GM23338 (cell line): ENCODE measurements at regions not wholly inside any gene's neighbourhood (a gene's known extent, or its start where the extent isn't known, plus 50 kb on each side); places are given as distances from the start of the nearest gene placed in this dataset.

Source experiments
- ATAC-seq: fragments of 200-7000 bp; cut with Tn5 transposase; 3 replicates; pipeline ENCODE4 v1.9.1; 2020
- DNase-seq: peaks from one replicate; pipeline ENCODE4 v3.0.0-alpha.2; 2015; ENCODE audit warnings: low spot score
- H2AFZ ChIP-seq: fragments of 200-600 bp; sonication (generic); 2 replicates; pipeline ENCODE4 v1.8.0; 2016; ENCODE audit warnings: antibody characterized with exemption, mild to moderate bottlenecking, moderate library complexity
- H3F3A ChIP-seq: fragments of 200-600 bp; sonication (generic); replicated peaks from 2 replicates; pipeline ENCODE4 v1.8.0; 2017; ENCODE audit warnings: antibody characterized with exemption, mixed run types, low read depth
- H3K27ac ChIP-seq: fragments of 200-600 bp; sonication (generic); 2 replicates; pipeline ENCODE4 v1.6.1; 2016; ENCODE audit warnings: low read depth
- H3K27me3 ChIP-seq: fragments of 200-600 bp; sonication (generic); 2 replicates; pipeline ENCODE4 v1.8.0; 2016; ENCODE audit warnings: mild to moderate bottlenecking, mixed run types, moderate library complexity; ENCODE audit not compliant: insufficient read depth
- H3K36me3 ChIP-seq: fragments of 200-600 bp; sonication (generic); 2 replicates; pipeline ENCODE4 v1.8.0; 2016; ENCODE audit warnings: mild to moderate bottlenecking; ENCODE audit not compliant: insufficient read depth
- H3K4me1 ChIP-seq: fragments of 200-600 bp; sonication (generic); 2 replicates; pipeline ENCODE4 v1.8.0; 2016; ENCODE audit warnings: mild to moderate bottlenecking, moderate library complexity; ENCODE audit not compliant: insufficient read depth
- H3K4me2 ChIP-seq: fragments of 200-600 bp; sonication (generic); 2 replicates; pipeline ENCODE4 v1.7.1; 2017; ENCODE audit warnings: mixed run types
- H3K4me3 ChIP-seq: fragments of 200-600 bp; sonication (generic); 2 replicates; pipeline ENCODE4 v1.6.1; 2016; ENCODE audit warnings: mixed run types
- H3K79me2 ChIP-seq: fragments of 200-600 bp; sonication (generic); replicated peaks from 2 replicates; pipeline ENCODE4 v1.8.0; 2017; ENCODE audit warnings: mild to moderate bottlenecking; ENCODE audit not compliant: insufficient read depth
- H3K9me2 ChIP-seq: fragments of 200-600 bp; sonication (generic); 2 replicates; pipeline ENCODE4 v1.8.0; 2017; ENCODE audit not compliant: insufficient read depth
- H4K20me1 ChIP-seq: fragments of 200-600 bp; sonication (generic); replicated peaks from 2 replicates; pipeline ENCODE4 v1.8.0; 2017; ENCODE audit warnings: mild to moderate bottlenecking; ENCODE audit not compliant: insufficient read depth
- H3K27ac Mint-ChIP-seq: 2 replicates; pipeline ENCODE4 v1.8.0; 2020; ENCODE audit warnings: inconsistent platforms, mild to moderate bottlenecking, moderate library complexity, mixed read lengths
- H3K27me3 Mint-ChIP-seq: 3 replicates; pipeline ENCODE4 v1.8.0; 2022; ENCODE audit warnings: low read depth, mild to moderate bottlenecking, moderate library complexity, mixed read lengths, inconsistent platforms; ENCODE audit not compliant: insufficient read depth, poor library complexity
- H3K36me3 Mint-ChIP-seq: 3 replicates; pipeline ENCODE4 v1.8.0; 2021; ENCODE audit warnings: low read depth, mild to moderate bottlenecking, inconsistent platforms, moderate library complexity, mixed read lengths
- H3K4me1 Mint-ChIP-seq: 3 replicates; pipeline ENCODE4 v1.8.0; 2020; ENCODE audit warnings: mild to moderate bottlenecking, inconsistent platforms, mixed read lengths
- H3K4me3 Mint-ChIP-seq: 3 replicates; pipeline ENCODE4 v1.8.0; 2021; ENCODE audit warnings: moderate library complexity, mild to moderate bottlenecking, inconsistent platforms, mixed read lengths
- H3K9me3 Mint-ChIP-seq: 3 replicates; pipeline ENCODE4 v1.8.0; 2020; ENCODE audit warnings: moderate library complexity, mild to moderate bottlenecking, inconsistent platforms, mixed read lengths
- CREB1 ChIP-seq: fragments of 250-450 bp; sonication (Bioruptor Pico); IDR thresholded peaks from 2 replicates; pipeline ENCODE4 v1.5.0; 2020; ENCODE audit warnings: low read depth, mild to moderate bottlenecking, moderate library complexity
- NANOG ChIP-seq: IDR thresholded peaks from 2 replicates; pipeline ENCODE4 v1.6.1; 2016; ENCODE audit warnings: antibody characterized with exemption, borderline replicate concordance
- POLR2AphosphoS5 ChIP-seq: IDR thresholded peaks from 2 replicates; pipeline ENCODE4 v1.6.1; 2016; ENCODE audit warnings: antibody characterized with exemption, low read depth
- STAT1 ChIP-seq: IDR thresholded peaks from one replicate; pipeline ENCODE4 v1.6.1; 2016; ENCODE audit warnings: antibody characterized with exemption; ENCODE audit not compliant: unreplicated experiment
- ZNF114 ChIP-seq: fragments of 250-450 bp; sonication (Bioruptor Pico); IDR thresholded peaks from 2 replicates; pipeline ENCODE4 v1.5.0; 2020; ENCODE audit warnings: mild to moderate bottlenecking, moderate library complexity
- TF ChIP-seq, protein P1 (sequence below): fragments of 250-450 bp; sonication (Bioruptor Pico); IDR thresholded peaks from 2 replicates; pipeline ENCODE4 v1.5.0; 2020; ENCODE audit warnings: mild to moderate bottlenecking, moderate library complexity
- TF ChIP-seq, protein P2 (sequence below): IDR thresholded peaks from one replicate; pipeline ENCODE4 v1.6.1; 2018; ENCODE audit warnings: antibody characterized with exemption; ENCODE audit not compliant: unreplicated experiment
- TF ChIP-seq, protein P3 (sequence below), 2 experiments: fragments of 200-600 bp in 1 of 2; sonication (generic) in 1 of 2; conservative IDR thresholded peaks; 2 replicates each; pipeline versions ENCODE4 v1.5.1 to v1.6.1; 2016 to 2017; ENCODE audit warnings: antibody characterized with exemption in 2 of 2, low read depth in 2 of 2, mild to moderate bottlenecking in 2 of 2, moderate library complexity in 1 of 2

DNA sequence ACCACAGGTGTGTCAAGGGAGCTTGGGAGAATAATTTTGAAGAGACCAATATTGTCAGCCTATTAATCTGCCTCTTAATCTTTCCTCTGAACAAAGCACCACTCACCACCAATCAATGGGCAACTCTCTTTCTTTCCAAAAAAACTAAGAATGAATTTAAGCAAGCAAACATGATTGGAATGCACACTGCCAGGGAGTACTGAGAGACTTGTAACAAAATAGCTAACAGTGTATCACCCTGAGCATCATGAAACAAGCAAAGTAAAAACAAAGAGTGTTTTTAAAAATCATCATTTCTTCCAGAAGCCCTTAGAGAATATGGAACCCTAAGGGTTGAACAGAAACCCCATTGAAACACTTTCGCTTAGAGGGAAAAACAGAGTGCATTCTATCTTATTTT, 299.7 kb downstream of the DSEL start (continued):
- TF ChIP-seq, protein P1, sequence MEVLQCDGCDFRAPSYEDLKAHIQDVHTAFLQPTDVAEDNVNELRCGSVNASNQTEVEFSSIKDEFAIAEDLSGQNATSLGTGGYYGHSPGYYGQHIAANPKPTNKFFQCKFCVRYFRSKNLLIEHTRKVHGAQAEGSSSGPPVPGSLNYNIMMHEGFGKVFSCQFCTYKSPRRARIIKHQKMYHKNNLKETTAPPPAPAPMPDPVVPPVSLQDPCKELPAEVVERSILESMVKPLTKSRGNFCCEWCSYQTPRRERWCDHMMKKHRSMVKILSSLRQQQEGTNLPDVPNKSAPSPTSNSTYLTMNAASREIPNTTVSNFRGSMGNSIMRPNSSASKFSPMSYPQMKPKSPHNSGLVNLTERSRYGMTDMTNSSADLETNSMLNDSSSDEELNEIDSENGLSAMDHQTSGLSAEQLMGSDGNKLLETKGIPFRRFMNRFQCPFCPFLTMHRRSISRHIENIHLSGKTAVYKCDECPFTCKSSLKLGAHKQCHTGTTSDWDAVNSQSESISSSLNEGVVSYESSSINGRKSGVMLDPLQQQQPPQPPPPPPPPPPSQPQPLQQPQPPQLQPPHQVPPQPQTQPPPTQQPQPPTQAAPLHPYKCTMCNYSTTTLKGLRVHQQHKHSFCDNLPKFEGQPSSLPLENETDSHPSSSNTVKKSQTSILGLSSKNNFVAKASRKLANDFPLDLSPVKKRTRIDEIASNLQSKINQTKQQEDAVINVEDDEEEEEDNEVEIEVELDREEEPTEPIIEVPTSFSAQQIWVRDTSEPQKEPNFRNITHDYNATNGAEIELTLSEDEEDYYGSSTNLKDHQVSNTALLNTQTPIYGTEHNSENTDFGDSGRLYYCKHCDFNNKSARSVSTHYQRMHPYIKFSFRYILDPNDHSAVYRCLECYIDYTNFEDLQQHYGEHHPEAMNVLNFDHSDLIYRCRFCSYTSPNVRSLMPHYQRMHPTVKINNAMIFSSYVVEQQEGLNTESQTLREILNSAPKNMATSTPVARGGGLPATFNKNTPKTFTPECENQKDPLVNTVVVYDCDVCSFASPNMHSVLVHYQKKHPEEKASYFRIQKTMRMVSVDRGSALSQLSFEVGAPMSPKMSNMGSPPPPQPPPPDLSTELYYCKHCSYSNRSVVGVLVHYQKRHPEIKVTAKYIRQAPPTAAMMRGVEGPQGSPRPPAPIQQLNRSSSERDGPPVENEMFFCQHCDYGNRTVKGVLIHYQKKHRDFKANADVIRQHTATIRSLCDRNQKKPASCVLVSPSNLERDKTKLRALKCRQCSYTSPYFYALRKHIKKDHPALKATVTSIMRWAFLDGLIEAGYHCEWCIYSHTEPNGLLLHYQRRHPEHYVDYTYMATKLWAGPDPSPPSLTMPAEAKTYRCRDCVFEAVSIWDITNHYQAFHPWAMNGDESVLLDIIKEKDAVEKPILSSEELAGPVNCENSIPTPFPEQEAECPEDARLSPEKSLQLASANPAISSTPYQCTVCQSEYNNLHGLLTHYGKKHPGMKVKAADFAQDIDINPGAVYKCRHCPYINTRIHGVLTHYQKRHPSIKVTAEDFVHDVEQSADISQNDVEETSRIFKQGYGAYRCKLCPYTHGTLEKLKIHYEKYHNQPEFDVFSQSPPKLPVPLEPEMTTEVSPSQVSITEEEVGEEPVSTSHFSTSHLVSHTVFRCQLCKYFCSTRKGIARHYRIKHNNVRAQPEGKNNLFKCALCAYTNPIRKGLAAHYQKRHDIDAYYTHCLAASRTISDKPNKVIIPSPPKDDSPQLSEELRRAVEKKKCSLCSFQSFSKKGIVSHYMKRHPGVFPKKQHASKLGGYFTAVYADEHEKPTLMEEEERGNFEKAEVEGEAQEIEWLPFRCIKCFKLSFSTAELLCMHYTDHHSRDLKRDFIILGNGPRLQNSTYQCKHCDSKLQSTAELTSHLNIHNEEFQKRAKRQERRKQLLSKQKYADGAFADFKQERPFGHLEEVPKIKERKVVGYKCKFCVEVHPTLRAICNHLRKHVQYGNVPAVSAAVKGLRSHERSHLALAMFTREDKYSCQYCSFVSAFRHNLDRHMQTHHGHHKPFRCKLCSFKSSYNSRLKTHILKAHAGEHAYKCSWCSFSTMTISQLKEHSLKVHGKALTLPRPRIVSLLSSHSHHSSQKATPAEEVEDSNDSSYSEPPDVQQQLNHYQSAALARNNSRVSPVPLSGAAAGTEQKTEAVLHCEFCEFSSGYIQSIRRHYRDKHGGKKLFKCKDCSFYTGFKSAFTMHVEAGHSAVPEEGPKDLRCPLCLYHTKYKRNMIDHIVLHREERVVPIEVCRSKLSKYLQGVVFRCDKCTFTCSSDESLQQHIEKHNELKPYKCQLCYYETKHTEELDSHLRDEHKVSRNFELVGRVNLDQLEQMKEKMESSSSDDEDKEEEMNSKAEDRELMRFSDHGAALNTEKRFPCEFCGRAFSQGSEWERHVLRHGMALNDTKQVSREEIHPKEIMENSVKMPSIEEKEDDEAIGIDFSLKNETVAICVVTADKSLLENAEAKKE (CRISPR knock-in tag) = no peak
- TF ChIP-seq CREB1 (CRISPR knock-in tag) (no peak), POLR2AphosphoS5 (no peak)
- TF ChIP-seq, protein P2, sequence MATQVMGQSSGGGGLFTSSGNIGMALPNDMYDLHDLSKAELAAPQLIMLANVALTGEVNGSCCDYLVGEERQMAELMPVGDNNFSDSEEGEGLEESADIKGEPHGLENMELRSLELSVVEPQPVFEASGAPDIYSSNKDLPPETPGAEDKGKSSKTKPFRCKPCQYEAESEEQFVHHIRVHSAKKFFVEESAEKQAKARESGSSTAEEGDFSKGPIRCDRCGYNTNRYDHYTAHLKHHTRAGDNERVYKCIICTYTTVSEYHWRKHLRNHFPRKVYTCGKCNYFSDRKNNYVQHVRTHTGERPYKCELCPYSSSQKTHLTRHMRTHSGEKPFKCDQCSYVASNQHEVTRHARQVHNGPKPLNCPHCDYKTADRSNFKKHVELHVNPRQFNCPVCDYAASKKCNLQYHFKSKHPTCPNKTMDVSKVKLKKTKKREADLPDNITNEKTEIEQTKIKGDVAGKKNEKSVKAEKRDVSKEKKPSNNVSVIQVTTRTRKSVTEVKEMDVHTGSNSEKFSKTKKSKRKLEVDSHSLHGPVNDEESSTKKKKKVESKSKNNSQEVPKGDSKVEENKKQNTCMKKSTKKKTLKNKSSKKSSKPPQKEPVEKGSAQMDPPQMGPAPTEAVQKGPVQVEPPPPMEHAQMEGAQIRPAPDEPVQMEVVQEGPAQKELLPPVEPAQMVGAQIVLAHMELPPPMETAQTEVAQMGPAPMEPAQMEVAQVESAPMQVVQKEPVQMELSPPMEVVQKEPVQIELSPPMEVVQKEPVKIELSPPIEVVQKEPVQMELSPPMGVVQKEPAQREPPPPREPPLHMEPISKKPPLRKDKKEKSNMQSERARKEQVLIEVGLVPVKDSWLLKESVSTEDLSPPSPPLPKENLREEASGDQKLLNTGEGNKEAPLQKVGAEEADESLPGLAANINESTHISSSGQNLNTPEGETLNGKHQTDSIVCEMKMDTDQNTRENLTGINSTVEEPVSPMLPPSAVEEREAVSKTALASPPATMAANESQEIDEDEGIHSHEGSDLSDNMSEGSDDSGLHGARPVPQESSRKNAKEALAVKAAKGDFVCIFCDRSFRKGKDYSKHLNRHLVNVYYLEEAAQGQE = no peak

DNA sequence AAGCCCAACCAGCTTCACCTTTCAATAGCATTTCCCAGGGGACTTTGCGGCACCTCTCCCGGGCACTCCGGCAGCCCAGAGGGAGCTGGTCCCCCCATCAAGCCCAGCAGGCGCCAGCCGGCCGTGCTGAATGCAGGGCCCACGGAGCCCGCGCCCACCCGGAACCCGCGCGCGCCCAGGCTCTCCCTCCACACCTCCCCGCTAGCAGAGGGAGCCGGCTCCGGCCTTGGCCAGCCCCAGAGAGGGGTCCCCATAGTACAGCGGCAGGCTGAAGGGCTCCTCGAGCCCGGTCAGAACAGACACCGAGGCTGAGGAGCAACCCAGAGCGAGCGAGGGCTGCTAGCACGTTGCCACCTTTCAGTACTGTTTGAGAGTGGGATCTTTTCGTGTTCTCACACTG, 300.8 kb downstream of the DSEL start:
- Histone ChIP-seq H4K20me1 (no peaks in the 10 kb centered on the region), H3K4me3 (no peak overlapping the region), H3K36me3 (no peaks in the 10 kb centered on the region), H3F3A (no peaks in the 10 kb centered on the region), H3K4me1 (no peaks in the 10 kb centered on the region), H2AFZ (no peak overlapping the region; the same call in 1 of the 2 replicates), H3K9me2 (no peaks in the 10 kb centered on the region), H3K79me2 (no peaks in the 10 kb centered on the region), H3K27me3 (no peaks in the 10 kb centered on the region), H3K4me2 (no peak overlapping the region), H3K27ac (no peak overlapping the region)
- Mint-ChIP-seq H3K4me1 (no peaks in the 10 kb centered on the region), H3K4me3 (no peak overlapping the region), H3K27ac (no peak overlapping the region), H3K27me3 (peaks cover 6% of the 10 kb centered on the region), H3K9me3 (no peaks in the 10 kb centered on the region), H3K36me3 (no peaks in the 10 kb centered on the region)
- no peak for ATAC-seq
- DNase-seq = no peak
- no peak for TF ChIP-seq ZNF114 (CRISPR knock-in tag)
- no peak for TF ChIP-seq STAT1
- TF ChIP-seq POLR2AphosphoS5 = no peak
- TF ChIP-seq, protein P3, sequence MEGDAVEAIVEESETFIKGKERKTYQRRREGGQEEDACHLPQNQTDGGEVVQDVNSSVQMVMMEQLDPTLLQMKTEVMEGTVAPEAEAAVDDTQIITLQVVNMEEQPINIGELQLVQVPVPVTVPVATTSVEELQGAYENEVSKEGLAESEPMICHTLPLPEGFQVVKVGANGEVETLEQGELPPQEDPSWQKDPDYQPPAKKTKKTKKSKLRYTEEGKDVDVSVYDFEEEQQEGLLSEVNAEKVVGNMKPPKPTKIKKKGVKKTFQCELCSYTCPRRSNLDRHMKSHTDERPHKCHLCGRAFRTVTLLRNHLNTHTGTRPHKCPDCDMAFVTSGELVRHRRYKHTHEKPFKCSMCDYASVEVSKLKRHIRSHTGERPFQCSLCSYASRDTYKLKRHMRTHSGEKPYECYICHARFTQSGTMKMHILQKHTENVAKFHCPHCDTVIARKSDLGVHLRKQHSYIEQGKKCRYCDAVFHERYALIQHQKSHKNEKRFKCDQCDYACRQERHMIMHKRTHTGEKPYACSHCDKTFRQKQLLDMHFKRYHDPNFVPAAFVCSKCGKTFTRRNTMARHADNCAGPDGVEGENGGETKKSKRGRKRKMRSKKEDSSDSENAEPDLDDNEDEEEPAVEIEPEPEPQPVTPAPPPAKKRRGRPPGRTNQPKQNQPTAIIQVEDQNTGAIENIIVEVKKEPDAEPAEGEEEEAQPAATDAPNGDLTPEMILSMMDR (conservative IDR thresholded peaks at IDR 0.05; ENCODE audit: low read depth in 2 of 2) = no peak
- no peak for TF ChIP-seq NANOG
